A673 (cell line): ENCODE measurements at regions not wholly inside any gene's neighbourhood (a gene's known extent, or its start where the extent isn't known, plus 50 kb on each side); places are given as distances from the start of the nearest gene placed in this dataset.

Experiments
- EZH2 ChIP-seq: fragments of 200-600 bp; sonication (generic); IDR thresholded peaks from 2 replicates; pipeline ENCODE4 v1.6.1; 2017; ENCODE audit warnings: borderline replicate concordance, low read depth, mild to moderate bottlenecking, mixed read lengths, antibody characterized with exemption, low read length; ENCODE audit not compliant: poor library complexity, severe bottlenecking
- TF ChIP-seq, protein P1 (sequence below): fragments of 300-800, 200-600 bp; sonication (generic); conservative IDR thresholded peaks from 2 replicates; pipeline ENCODE4 v1.5.1; 2017; ENCODE audit warnings: low read depth, mild to moderate bottlenecking, antibody characterized with exemption, low read length, moderate library complexity, mixed read lengths

DNA sequence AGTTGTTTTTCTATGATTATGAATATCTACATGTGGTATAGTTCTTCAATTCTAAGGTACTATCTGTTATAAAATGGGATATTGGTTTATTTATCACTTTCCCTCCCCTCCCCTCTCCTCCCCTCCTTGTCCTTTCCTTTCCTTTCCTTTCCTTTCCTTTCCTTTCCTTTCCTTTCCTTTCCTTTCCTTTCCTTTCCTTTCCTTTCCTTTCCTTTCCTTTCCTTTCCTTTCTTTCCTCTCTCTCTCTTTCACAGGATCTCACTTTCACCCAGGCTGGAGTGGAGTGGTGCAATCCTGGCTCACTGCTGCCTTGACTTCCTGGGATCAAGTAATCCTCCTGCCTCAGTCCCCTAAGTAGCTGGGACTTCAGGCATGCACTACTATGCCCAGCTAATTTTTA lies 466.8 kb downstream of the DMAC1 start:
- TF ChIP-seq EZH2, result no peak
- TF ChIP-seq, protein P1, sequence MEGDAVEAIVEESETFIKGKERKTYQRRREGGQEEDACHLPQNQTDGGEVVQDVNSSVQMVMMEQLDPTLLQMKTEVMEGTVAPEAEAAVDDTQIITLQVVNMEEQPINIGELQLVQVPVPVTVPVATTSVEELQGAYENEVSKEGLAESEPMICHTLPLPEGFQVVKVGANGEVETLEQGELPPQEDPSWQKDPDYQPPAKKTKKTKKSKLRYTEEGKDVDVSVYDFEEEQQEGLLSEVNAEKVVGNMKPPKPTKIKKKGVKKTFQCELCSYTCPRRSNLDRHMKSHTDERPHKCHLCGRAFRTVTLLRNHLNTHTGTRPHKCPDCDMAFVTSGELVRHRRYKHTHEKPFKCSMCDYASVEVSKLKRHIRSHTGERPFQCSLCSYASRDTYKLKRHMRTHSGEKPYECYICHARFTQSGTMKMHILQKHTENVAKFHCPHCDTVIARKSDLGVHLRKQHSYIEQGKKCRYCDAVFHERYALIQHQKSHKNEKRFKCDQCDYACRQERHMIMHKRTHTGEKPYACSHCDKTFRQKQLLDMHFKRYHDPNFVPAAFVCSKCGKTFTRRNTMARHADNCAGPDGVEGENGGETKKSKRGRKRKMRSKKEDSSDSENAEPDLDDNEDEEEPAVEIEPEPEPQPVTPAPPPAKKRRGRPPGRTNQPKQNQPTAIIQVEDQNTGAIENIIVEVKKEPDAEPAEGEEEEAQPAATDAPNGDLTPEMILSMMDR, result no peak
